Breast epithelium (tissue), 4 donors: ENCODE measurements at regions not wholly inside any gene's neighbourhood (a gene's known extent, or its start where the extent isn't known, plus 50 kb on each side); places are given as distances from the start of the nearest gene placed in this dataset.
"Not testable (repeated sequence)": the region's sequence is repeated elsewhere in the genome, so short reads cannot be mapped to it uniquely, and the experiment has no call there.

Source experiments
- DNase-seq, 2 donors: peaks; one replicate each; pipeline ENCODE4 v3.0.0-alpha.2; 2019; ENCODE audit warnings: low spot score in 2 of 2
- H3K27ac ChIP-seq, 2 donors: fragments of 200-600 bp; sonication (generic) in 1 of 2; one replicate each; pipeline ENCODE4 v1.5.1; 2016 to 2019; ENCODE audit warnings: mild to moderate bottlenecking in 1 of 2
- H3K27me3 ChIP-seq, 2 donors: fragments of 200-600 bp; sonication (generic) in 1 of 2; one replicate each; pipeline versions ENCODE4 v1.5.1 to v1.6.0; 2017 to 2019; ENCODE audit warnings: control low read depth in 1 of 2, mild to moderate bottlenecking in 1 of 2
- H3K36me3 ChIP-seq: fragments of 200-600 bp; one replicate; pipeline ENCODE4 v1.5.1; 2019
- H3K4me1 ChIP-seq, 2 donors: fragments of 200-600 bp; sonication (generic); one replicate each; pipeline ENCODE4 v1.5.1; 2016 to 2019; ENCODE audit warnings: control low read depth in 1 of 2
- H3K4me3 ChIP-seq, 3 donors: fragments of 200-600 bp; sonication (generic); 1 replicate in 2 of 3; 2 replicates in 1 of 3; pipeline ENCODE4 v1.5.1; 2016 to 2019; ENCODE audit warnings: mild to moderate bottlenecking in 3 of 3, moderate library complexity in 2 of 3
- H3K9me3 ChIP-seq, 2 donors: fragments of 200-600 bp; sonication (generic) in 1 of 2; one replicate each; pipeline ENCODE4 v1.5.1; 2016 to 2019; ENCODE audit warnings: control low read depth in 1 of 2
- CTCF ChIP-seq, 3 donors: fragments of 450-650 bp; IDR thresholded peaks; one replicate each; pipeline ENCODE4 v1.5.1; 2016 to 2017; ENCODE audit warnings: antibody characterized with exemption in 3 of 3, mild to moderate bottlenecking in 3 of 3, moderate library complexity in 3 of 3
- POLR2A ChIP-seq: fragments of 450-650 bp; IDR thresholded peaks from one replicate; pipeline ENCODE4 v1.6.1; 2016; ENCODE audit warnings: antibody characterized with exemption, mild to moderate bottlenecking, moderate library complexity
- POLR2AphosphoS5 ChIP-seq, 3 donors: sonication (generic); formaldehyde crosslinking; IDR thresholded peaks; one replicate each; pipeline ENCODE4 v1.6.1; 2017; ENCODE audit warnings: antibody characterized with exemption in 3 of 3
- intact Hi-C: fragments of 100-400 bp; cut with DNase I; formaldehyde crosslinking; loops from one replicate; pipeline ENCODE4 v1.15.1; 2023; ENCODE audit warnings: low total_unique reads

- no peak for DNase-seq
- Histone ChIP-seq H3K27ac (no peak overlapping the region), H3K4me3 (no peak overlapping the region), H3K36me3 (no peaks in the 10 kb centered on the region), H3K9me3 (no peaks in the 10 kb centered on the region), H3K27me3 (no peaks in the 10 kb centered on the region), H3K4me1 (no peaks in the 10 kb centered on the region)
- intact Hi-C loops: no loop called here
- TF ChIP-seq CTCF (IDR thresholded peaks at IDR 0.05) (no peak), POLR2A (no peak), POLR2AphosphoS5 (IDR thresholded peaks at IDR 0.05) (no peak)
Observed at GRCh38 chr2:19171409-19171808, 187.0 kb downstream of the OSR1 start.

GRCh38 chr2:19169134-19169768, 189.2 kb downstream of the OSR1 start:
- intact Hi-C loops: no loop called here
- H3K4me1 ChIP-seq: no peaks in the 10 kb centered on the region
- H3K4me3 ChIP-seq: no peak overlapping the region
- H3K9me3 ChIP-seq: no peaks in the 10 kb centered on the region
- no peak for DNase-seq
- no peaks in the 10 kb centered on the region for H3K36me3 ChIP-seq
- H3K27ac ChIP-seq: no peak overlapping the region
- H3K27me3 ChIP-seq: no peaks in the 10 kb centered on the region
- TF ChIP-seq POLR2A (no peak), CTCF (IDR thresholded peaks at IDR 0.05) (no peak), POLR2AphosphoS5 (IDR thresholded peaks at IDR 0.05) (no peak)

GRCh38 chr2:19164099-19164498, 194.3 kb downstream of the OSR1 start:
- H3K4me1 ChIP-seq, H3K27me3 ChIP-seq, H3K27ac ChIP-seq, H3K4me3 ChIP-seq, H3K9me3 ChIP-seq, H3K36me3 ChIP-seq, intact Hi-C loops, DNase-seq: not testable (repeated sequence)

- intact Hi-C loops: loop anchor here (5.0 kb wide), 1 partner anchor 532 kb away; no protein-coding TSS in a partner anchor
- H3K9me3 ChIP-seq: no peaks in the 10 kb centered on the region
- no peaks in the 10 kb centered on the region for H3K4me1 ChIP-seq
- no peak overlapping the region for H3K27ac ChIP-seq
- no peak for DNase-seq
- H3K27me3 ChIP-seq: no peaks in the 10 kb centered on the region
- no peak overlapping the region for H3K4me3 ChIP-seq
- H3K36me3 ChIP-seq: no peaks in the 10 kb centered on the region
- TF ChIP-seq POLR2A: no peak
- no peak for TF ChIP-seq CTCF (IDR thresholded peaks at IDR 0.05)
- TF ChIP-seq POLR2AphosphoS5 (IDR thresholded peaks at IDR 0.05): no peak
Observed at GRCh38 chr2:19158896-19159295, 199.5 kb downstream of the OSR1 start.

- Histone ChIP-seq H3K27me3 (no peaks in the 10 kb centered on the region), H3K27ac (no peak overlapping the region), H3K4me3 (no peak overlapping the region), H3K9me3 (no peaks in the 10 kb centered on the region), H3K36me3 (no peaks in the 10 kb centered on the region), H3K4me1 (no peaks in the 10 kb centered on the region)
- TF ChIP-seq POLR2AphosphoS5 (IDR thresholded peaks at IDR 0.05) (no peak), CTCF (IDR thresholded peaks at IDR 0.05) (no peak), POLR2A (no peak)
- intact Hi-C loops: loop anchor here (5.0 kb wide), 1 partner anchor 531 kb away; no protein-coding TSS in a partner anchor
- no peak for DNase-seq
Observed at GRCh38 chr2:19158211-19158610, 200.2 kb downstream of the OSR1 start.
